Esophagus (tissue), 2 donors: ENCODE measurements at regions not wholly inside any gene's neighbourhood (a gene's known extent, or its start where the extent isn't known, plus 50 kb on each side); places are given as distances from the start of the nearest gene placed in this dataset.

Experiments
- H3K27ac ChIP-seq, 2 donors: one replicate each; pipeline ENCODE4 v1.5.1; 2013; ENCODE audit warnings: low read depth in 2 of 2, mild to moderate bottlenecking in 2 of 2, inconsistent platforms in 1 of 2, low read length in 1 of 2, moderate library complexity in 1 of 2
- H3K27me3 ChIP-seq, 2 donors: one replicate each; pipeline ENCODE4 v1.6.1; 2013; ENCODE audit warnings: low read length in 2 of 2, control low read depth in 1 of 2, mild to moderate bottlenecking in 1 of 2; ENCODE audit not compliant: insufficient read depth in 2 of 2, control insufficient read depth in 1 of 2
- H3K36me3 ChIP-seq, 2 donors: one replicate each; pipeline ENCODE4 v1.6.1; 2013; ENCODE audit warnings: low read length in 1 of 2; ENCODE audit not compliant: control insufficient read depth in 2 of 2, insufficient read depth in 2 of 2
- H3K4me1 ChIP-seq, 2 donors: one replicate each; pipeline ENCODE4 v1.6.1; 2013; ENCODE audit warnings: low read length in 1 of 2; ENCODE audit not compliant: control insufficient read depth in 2 of 2, insufficient read depth in 2 of 2
- H3K4me3 ChIP-seq, 2 donors: one replicate each; pipeline ENCODE4 v1.5.1; 2013; ENCODE audit warnings: low read length in 2 of 2, mild to moderate bottlenecking in 2 of 2, low read depth in 1 of 2, moderate library complexity in 1 of 2
- H3K9me3 ChIP-seq, 2 donors: one replicate each; pipeline ENCODE4 v1.6.1; 2013; ENCODE audit warnings: mild to moderate bottlenecking in 2 of 2, low read depth in 1 of 2, low read length in 1 of 2, moderate library complexity in 1 of 2; ENCODE audit not compliant: control insufficient read depth in 2 of 2, insufficient read depth in 1 of 2
- WGBS, 2 donors: extraction: QIAGEN DNeasy Blood & Tissue Kit; methylation state at CpG; one replicate each; pipeline ENCODE4 v1.1.7; 2013; 5-methylcytosine and 5-hydroxymethylcytosine counted together
- donor health status: healthy with polysubstance abuse.
- donor health status: Bipolar disorder and iron deficiency.

DNA sequence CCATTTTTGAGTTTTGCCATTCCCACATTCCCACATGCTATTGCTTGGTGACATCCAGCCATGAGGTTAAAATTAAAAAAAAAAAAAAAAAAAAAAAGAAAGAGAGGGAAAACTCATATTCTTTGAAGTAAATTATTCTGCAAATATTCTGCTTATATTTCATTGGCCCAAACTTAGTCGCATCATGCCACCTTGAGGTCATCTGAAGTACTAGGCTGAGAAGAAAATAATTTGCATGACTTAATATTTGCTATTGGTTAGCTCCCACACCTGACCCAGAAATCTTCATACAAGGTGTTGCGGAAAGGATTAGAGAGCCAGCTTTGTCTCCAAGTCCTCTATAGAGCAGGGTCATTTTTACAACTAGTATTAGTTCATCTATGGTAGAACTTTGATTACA, 2206.0 kb downstream of the MRPL39 start:
- no peaks in the 10 kb centered on the region for H3K4me1 ChIP-seq
- WGBS, 2 donors, result 81 to 87% methylated on average over 2 of the region's 2 CpGs
- H3K4me3 ChIP-seq, result no peak overlapping the region
- no peaks in the 10 kb centered on the region for H3K36me3 ChIP-seq
- no peaks in the 10 kb centered on the region for H3K9me3 ChIP-seq
- no peak overlapping the region for H3K27ac ChIP-seq
- no peaks in the 10 kb centered on the region for H3K27me3 ChIP-seq

GRCh38 chr21:23398726-23399125, 2208.6 kb downstream of the MRPL39 start:
- no peak overlapping the region for H3K4me3 ChIP-seq
- H3K4me1 ChIP-seq, result no peaks in the 10 kb centered on the region
- no peaks in the 10 kb centered on the region for H3K9me3 ChIP-seq
- H3K36me3 ChIP-seq, result no peaks in the 10 kb centered on the region
- WGBS, 2 donors, result 87 to 94% methylated on average over 1 of the region's 1 CpG
- no peak overlapping the region for H3K27ac ChIP-seq
- H3K27me3 ChIP-seq, result no peaks in the 10 kb centered on the region

DNA sequence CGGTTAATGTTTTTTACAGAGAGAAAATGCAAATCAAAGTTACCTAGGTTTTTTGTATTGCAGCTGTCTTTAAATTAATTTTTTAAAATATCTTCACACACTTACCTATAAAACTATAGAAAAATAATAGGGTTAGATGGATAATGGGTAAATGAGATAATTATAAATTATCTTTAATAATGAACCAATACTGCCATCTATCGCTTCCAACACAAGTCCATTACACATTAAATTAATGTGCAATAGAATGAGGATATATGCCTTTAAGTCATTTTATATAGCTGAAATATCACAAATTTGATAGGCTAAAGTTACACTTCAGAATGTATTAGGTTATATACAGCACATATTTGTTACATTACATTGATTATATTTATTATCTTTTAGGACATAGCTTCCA, 2212.8 kb downstream of the MRPL39 start:
- H3K27me3 ChIP-seq, result no peaks in the 10 kb centered on the region
- peaks cover 0 to 2% of the 10 kb centered on the region in 2 donors for H3K9me3 ChIP-seq
- no peaks in the 10 kb centered on the region for H3K4me1 ChIP-seq
- no peak overlapping the region for H3K4me3 ChIP-seq
- no peaks in the 10 kb centered on the region for H3K36me3 ChIP-seq
- WGBS, 2 donors, result 86% methylated on average over 2 of the region's 2 CpGs
- H3K27ac ChIP-seq, result no peak overlapping the region

DNA sequence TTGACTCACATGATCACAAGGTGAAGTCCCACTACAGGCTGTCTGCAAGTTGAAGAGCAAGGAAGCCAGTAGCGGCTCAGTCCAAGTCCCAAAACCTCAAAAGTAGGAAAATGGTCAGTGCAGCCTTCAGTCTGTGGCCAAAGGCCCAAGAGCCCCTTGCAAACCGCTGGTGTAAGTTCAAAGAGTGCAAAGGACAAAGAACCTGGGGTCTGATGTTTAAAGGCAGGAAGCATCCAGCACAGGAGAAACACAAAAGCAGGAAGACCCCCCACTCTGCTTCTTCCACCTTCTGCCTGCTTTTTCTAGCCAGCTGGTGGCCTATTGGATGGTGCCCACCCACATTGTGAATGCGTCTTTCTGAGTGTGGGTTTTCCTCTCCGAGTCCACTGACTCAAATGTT, 2222.6 kb downstream of the MRPL39 start:
- no peak overlapping the region for H3K27ac ChIP-seq
- WGBS, 2 donors, result 36 to 45% methylated on average over 4 of the region's 4 CpGs
- no peaks in the 10 kb centered on the region for H3K9me3 ChIP-seq
- H3K27me3 ChIP-seq, result no peaks in the 10 kb centered on the region
- H3K4me3 ChIP-seq, result no peak overlapping the region
- no peaks in the 10 kb centered on the region for H3K4me1 ChIP-seq
- no peaks in the 10 kb centered on the region for H3K36me3 ChIP-seq

DNA sequence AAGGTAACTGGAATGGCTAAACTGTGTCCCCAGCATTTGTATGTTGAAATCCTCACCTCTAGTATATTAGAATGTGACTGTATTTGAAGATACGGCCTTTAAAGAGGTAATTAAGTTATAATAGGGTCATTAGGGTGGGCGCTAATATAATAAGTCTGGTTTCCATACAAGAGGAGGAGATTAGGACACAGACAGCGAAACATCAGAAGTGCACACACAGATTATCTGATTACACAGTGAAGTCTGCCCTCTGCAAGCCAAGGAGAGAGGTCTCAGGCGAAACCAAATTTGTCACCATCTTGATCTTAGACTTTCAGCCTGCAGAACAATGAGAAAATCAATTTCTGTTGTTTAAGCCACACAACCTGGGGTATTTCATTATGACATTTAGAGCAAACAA, 2233.1 kb downstream of the MRPL39 start:
- H3K4me3 ChIP-seq, result no peak overlapping the region
- no peaks in the 10 kb centered on the region for H3K36me3 ChIP-seq
- no peaks in the 10 kb centered on the region for H3K4me1 ChIP-seq
- H3K27me3 ChIP-seq, result no peaks in the 10 kb centered on the region
- WGBS, 2 donors, result 66 to 76% methylated on average over 4 of the region's 4 CpGs
- no peak overlapping the region for H3K27ac ChIP-seq
- H3K9me3 ChIP-seq, result peaks cover 5 to 6% of the 10 kb centered on the region in 2 donors

GRCh38 chr21:23356905-23357304, 2250.4 kb downstream of the MRPL39 start:
- no peaks in the 10 kb centered on the region for H3K4me1 ChIP-seq
- H3K9me3 ChIP-seq, result peaks cover 0 to 2% of the 10 kb centered on the region in 2 donors
- WGBS, 2 donors, result 57 to 75% methylated on average over 1 of the region's 1 CpG
- no peak overlapping the region for H3K4me3 ChIP-seq
- H3K27me3 ChIP-seq, result no peaks in the 10 kb centered on the region
- H3K27ac ChIP-seq, result no peak overlapping the region
- no peaks in the 10 kb centered on the region for H3K36me3 ChIP-seq

DNA sequence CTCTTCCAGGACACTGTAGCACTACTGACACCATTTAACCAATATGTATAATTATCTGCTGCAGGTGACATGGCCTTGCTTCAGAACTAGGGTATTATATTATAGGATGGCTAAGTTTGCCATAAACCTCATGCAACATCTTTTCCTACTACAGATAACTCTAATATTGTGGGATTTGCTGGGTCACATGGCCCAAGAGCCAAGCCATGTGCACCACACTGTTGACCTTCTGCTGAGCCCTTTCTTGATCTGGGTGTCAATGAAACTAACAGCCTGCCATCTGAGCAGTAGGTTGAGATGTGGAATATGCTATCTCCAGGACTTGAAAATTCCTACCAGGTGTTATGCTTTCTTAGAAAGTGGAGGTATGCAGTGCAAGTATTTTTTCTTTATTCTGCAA, 2291.1 kb downstream of the MRPL39 start:
- Histone ChIP-seq H3K27me3 (no peaks in the 10 kb centered on the region), H3K36me3 (no peaks in the 10 kb centered on the region), H3K27ac (no peak overlapping the region), H3K4me1 (no peaks in the 10 kb centered on the region), H3K9me3 (peaks cover 0 to 3% of the 10 kb centered on the region in 2 donors), H3K4me3 (no peak overlapping the region)

DNA sequence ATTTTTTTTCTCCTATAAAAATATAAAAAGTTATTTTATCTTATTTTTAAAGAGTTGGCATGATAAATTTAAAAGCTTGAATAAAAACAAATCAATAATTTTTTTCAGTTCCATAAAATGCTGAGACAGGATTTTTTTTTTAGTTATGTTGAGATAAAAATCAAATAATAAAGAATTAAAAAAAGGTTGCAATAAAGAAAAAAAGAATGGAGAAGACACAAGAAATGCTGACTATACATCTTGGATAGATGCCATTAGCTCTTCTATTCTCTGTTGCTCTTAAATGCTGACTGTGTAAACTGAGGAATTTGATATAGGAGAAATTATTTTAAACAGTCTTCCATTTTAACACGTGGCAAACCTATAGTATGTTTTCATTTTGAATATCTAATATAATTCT, 2298.5 kb downstream of the MRPL39 start:
- no peak overlapping the region for H3K27ac ChIP-seq
- WGBS, 2 donors, result 34 to 36% methylated on average over 1 of the region's 1 CpG

DNA sequence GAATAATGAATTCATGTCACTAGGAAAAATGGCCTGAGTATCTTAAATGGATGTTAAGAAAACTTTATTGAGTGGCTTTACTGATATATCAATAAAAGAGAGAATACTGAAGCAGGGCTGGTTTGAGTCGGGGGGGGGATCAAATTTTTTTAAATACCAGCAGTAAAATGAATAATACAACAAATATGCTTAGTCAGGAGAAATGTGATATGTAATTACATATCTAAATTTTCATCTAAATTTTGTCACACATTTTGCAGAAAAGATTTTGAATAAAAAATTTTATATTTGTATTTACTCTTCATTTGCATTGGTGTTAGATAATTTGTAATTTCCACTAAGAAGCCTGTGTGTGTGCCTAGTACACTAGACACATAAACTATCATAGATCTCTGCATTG, 2300.2 kb downstream of the MRPL39 start:
- H3K27ac ChIP-seq, result no peak overlapping the region
- H3K4me1 ChIP-seq, result no peaks in the 10 kb centered on the region
- no peaks in the 10 kb centered on the region for H3K9me3 ChIP-seq
- 20 to 55% methylated on average over 1 of the region's 1 CpG for WGBS, 2 donors
- no peak overlapping the region for H3K4me3 ChIP-seq
- H3K27me3 ChIP-seq, result no peaks in the 10 kb centered on the region
- no peaks in the 10 kb centered on the region for H3K36me3 ChIP-seq

More for the DNA sequence above, 2298.5 kb downstream of the MRPL39 start:
- Histone ChIP-seq H3K4me3 (no peak overlapping the region), H3K9me3 (no peaks in the 10 kb centered on the region), H3K36me3 (no peaks in the 10 kb centered on the region), H3K27me3 (no peaks in the 10 kb centered on the region), H3K4me1 (no peaks in the 10 kb centered on the region)

GRCh38 chr21:23292292-23292691, 2294.1 kb downstream of the NCAM2 start:
- H3K4me1 ChIP-seq, result no peaks in the 10 kb centered on the region
- H3K4me3 ChIP-seq, result no peak overlapping the region
- no peaks in the 10 kb centered on the region for H3K27me3 ChIP-seq
- H3K9me3 ChIP-seq, result peaks cover 0 to 4% of the 10 kb centered on the region in 2 donors
- no peak overlapping the region for H3K27ac ChIP-seq
- no peaks in the 10 kb centered on the region for H3K36me3 ChIP-seq
- 76 to 86% methylated on average over 3 of the region's 3 CpGs for WGBS, 2 donors
